ENCODE measurements at regions not wholly inside any gene's neighbourhood (a gene's known extent, or its start where the extent isn't known, plus 50 kb on each side); places are given as distances from the start of the nearest gene placed in this dataset.

GRCh38 chr3:124303305-124303910 is 311.5 kb upstream of the ROPN1 start:
- TF ChIP-seq CTCF (IDR thresholded peaks at IDR 0.05; ENCODE audit: insufficient read depth, low read length, poor library complexity, severe bottlenecking) (no peak), EZH2phosphoT487 (conservative IDR thresholded peaks at IDR 0.05; ENCODE audit: low read length) (no peak)

Measured in SU-DHL-6 (cell line).